ENCODE measurements at regions not wholly inside any gene's neighbourhood (a gene's known extent, or its start where the extent isn't known, plus 50 kb on each side); places are given as distances from the start of the nearest gene placed in this dataset.

DNA sequence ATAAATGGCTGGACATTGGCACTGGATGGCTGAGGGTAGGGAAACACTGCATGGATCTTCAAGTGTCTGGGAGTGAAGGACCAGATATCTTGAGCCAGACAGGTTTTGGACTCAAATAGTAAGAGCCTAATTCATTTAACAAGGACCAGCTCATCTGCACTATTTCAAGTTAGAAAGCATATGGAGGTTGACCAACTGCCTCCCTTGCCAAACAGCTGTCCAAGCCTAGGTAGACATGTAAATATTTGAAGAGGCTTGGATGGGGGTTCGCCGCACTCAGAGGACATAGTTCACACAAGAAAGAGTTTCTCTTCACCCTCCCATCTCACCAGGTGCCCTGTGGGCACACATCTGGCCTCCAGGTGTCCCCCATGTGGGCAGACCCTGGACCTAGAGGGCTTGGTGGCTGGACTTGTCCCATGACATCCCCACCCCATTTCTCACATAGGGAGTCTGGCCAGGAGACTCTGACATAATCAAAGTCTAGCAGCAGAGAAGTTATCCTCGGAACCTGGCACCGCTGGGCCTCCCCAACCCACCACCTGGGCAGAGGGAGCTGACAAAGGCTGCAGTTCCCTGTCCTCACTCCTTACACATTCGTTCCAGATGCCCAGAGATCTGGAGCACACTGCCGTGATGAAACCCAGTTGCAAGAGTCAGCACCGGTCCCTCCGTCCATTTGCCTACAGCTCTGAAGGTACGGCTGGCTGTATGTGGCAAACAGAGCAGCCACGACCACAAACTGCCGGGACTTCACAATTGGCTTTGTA lies 116.9 kb upstream of the GDF10 start:
- DNase-seq (ENCODE audit: low read depth): no peak
- no peak overlapping the region for H3K4me3 ChIP-seq (ENCODE audit: low read depth, low read length)
- TF ChIP-seq, protein P1, sequence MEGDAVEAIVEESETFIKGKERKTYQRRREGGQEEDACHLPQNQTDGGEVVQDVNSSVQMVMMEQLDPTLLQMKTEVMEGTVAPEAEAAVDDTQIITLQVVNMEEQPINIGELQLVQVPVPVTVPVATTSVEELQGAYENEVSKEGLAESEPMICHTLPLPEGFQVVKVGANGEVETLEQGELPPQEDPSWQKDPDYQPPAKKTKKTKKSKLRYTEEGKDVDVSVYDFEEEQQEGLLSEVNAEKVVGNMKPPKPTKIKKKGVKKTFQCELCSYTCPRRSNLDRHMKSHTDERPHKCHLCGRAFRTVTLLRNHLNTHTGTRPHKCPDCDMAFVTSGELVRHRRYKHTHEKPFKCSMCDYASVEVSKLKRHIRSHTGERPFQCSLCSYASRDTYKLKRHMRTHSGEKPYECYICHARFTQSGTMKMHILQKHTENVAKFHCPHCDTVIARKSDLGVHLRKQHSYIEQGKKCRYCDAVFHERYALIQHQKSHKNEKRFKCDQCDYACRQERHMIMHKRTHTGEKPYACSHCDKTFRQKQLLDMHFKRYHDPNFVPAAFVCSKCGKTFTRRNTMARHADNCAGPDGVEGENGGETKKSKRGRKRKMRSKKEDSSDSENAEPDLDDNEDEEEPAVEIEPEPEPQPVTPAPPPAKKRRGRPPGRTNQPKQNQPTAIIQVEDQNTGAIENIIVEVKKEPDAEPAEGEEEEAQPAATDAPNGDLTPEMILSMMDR (IDR thresholded peaks at IDR 0.05; ENCODE audit: control insufficient read depth, extremely low read depth, insufficient read depth): no peak

DNA sequence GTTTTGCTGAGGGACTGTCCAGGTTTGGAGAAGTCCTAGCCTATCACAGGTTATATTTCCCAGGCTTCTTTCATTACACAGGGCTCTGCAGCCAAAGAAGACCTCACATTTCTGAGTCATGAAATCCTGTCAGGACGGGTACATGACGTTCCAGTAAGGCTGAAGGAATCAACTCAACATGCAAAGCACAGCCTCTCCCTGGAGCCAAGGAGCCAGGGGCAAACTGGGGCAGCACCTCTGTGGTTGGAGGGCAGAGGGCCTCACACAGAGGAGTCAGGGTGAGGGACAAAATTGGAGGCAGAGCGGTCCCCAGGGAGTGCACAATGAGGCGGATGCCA lies 116.3 kb upstream of the GDF10 start:
- TF ChIP-seq, protein P1 (IDR thresholded peaks at IDR 0.05; ENCODE audit: control insufficient read depth, extremely low read depth, insufficient read depth): no peak
- DNase-seq (ENCODE audit: low read depth): no peak
- H3K4me3 ChIP-seq (ENCODE audit: low read depth, low read length): no peak overlapping the region

DNA sequence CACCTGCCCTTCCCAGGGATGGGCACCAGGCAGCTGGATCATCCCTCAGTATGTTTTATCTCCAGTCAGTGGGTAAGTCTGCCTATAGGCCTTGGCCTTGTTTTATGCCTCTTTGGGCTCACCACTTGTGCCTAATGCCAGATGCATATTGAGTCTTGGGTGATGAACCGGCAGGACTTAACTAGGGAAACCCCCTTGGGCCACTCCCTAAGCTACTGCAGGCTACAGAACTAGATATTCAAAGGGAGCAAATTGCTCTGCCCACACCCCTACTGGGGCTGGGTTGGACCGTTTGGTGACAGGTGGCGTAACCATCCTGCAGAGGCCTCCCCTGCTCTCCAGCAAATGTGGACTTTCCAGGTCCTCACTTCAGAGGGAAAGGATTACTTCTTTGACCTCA lies 115.7 kb upstream of the GDF10 start:
- no peak for DNase-seq (ENCODE audit: low read depth)
- no peak overlapping the region for H3K4me3 ChIP-seq (ENCODE audit: low read depth, low read length)
- TF ChIP-seq, protein P1 (IDR thresholded peaks at IDR 0.05; ENCODE audit: control insufficient read depth, extremely low read depth, insufficient read depth): no peak

DNA sequence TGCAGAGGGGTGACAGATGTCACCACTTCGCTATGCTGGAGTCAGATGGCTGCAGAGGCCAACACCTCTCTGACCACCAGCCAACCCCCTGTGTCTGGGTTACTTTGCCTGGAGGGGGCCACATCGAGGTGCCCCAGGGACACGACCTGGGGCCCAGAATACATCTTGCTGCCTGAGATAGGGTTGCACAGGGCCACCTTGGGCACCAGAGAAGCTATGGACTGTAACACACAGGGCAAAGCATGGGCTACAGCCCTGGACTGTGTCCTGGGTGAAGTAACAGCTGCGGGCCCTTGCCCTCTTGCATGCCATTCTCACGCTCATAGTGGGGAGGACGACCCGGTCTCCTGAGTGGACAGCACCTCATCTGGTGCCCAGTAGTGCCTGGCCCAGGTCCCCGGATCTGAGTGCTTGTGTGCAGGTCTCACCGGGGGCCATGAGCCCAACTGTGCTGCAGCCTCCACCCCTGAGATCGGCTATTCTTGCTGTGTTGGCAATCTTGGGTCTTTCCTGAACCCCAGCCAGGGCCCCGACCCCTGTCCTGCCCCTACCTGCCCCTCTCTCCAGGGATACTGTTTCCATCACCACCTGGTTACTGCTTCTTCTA lies 115.2 kb upstream of the GDF10 start:
- H3K4me3 ChIP-seq (ENCODE audit: low read depth, low read length): no peak overlapping the region
- TF ChIP-seq, protein P1 (IDR thresholded peaks at IDR 0.05; ENCODE audit: control insufficient read depth, extremely low read depth, insufficient read depth): no peak
- no peak for DNase-seq (ENCODE audit: low read depth)

DNA sequence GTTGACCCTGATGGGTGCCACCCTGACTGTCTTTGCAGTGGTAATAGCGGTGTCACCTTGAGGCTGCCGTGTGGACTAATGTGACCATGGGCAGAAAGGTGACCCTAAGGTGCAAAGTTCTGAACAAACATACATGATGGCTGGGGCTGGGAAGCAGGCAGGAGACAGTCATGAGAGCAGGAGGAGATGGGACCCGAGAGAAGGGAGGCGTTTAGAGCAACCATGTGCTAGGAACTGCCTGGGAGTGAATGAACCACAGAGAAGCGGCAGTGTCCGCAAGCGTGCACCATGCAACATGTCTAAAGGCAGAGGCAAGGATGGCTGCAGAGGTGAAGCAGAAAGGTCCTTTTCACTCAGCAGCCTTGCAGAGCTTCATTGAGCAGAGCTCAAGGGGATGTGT lies 113.1 kb upstream of the GDF10 start:
- no peak for DNase-seq (ENCODE audit: low read depth)
- H3K4me3 ChIP-seq (ENCODE audit: low read depth, low read length): no peak overlapping the region
- TF ChIP-seq, protein P1 (IDR thresholded peaks at IDR 0.05; ENCODE audit: control insufficient read depth, extremely low read depth, insufficient read depth): no peak

DNA sequence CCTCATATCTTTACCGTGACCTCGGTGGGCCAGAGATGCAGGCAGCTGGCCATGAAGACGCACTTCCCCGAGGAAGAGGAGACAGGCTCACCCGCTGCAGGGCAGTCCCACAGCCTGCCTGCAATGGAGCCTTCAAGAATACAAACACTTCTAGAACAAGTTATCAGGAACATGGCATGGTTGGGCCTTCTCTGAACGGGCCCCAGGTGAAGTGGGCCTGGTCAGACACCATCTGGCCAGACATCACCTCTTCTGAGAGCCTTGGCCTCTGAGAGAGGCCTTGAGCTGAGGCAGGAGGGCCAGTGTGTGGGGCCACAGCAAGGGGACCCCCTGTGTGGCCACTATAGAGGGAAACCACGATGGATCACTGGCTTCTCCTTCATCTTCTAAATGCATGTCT lies 112.4 kb upstream of the GDF10 start:
- TF ChIP-seq, protein P1 (IDR thresholded peaks at IDR 0.05; ENCODE audit: control insufficient read depth, extremely low read depth, insufficient read depth): no peak

DNA sequence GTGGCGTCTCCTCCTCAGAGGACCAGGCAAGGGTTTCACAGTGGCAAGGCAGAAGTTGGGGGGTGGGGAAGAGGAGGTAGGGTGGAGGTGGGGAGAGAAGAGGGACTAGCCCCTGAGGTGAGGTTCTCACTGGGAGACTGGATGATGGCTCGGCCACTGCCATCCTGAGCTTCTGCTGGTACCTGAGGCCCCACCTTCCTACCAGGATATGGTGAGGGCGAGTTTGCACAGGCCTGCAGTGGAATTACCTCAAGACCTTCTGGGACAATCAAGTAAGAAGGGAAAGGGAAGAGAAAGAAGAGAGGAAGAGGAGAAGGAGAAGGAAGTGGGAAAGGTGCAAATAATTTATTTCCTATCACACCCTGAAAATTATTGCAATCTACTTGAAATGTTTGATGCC lies 111.8 kb upstream of the GDF10 start:
- DNase-seq (ENCODE audit: low read depth): no peak
- TF ChIP-seq, protein P1 (IDR thresholded peaks at IDR 0.05; ENCODE audit: control insufficient read depth, extremely low read depth, insufficient read depth): no peak
- H3K4me3 ChIP-seq (ENCODE audit: low read depth, low read length): no peak overlapping the region

More for the DNA sequence above, 112.4 kb upstream of the GDF10 start:
- DNase-seq (ENCODE audit: low read depth): no peak
- no peak overlapping the region for H3K4me3 ChIP-seq (ENCODE audit: low read depth, low read length)

Data from LNCaP clone FGC (cell line).